Cerebellar nuclear complex (tissue), 1 donor: ENCODE measurements at regions not wholly inside any gene's neighbourhood (a gene's known extent, or its start where the extent isn't known, plus 50 kb on each side); places are given as distances from the start of the nearest gene placed in this dataset.

Experiments used
- DNase-seq, 2 experiments: peaks; one replicate each; lab custom pipeline; 2025; lab: John Stamatoyannopoulos, UW

DNA sequence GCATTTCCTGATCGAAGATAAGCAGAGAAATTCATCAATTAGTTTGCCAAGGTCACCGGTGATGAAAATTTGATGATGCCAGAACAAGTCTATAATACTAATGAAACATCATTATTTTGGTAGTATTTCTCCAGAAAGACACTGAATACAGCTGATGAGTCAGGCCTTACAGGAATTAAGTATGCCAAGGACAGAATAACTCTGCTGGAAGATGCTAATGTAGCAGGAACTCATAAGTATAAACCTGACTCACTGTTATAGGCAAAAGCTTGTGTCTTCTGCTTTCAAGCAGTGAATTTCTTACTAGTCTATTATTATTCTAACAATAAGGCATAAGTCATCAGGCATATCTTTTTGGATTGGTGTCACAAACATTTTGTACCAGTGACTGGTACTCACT is 1825.1 kb upstream of the IGFBP7 start:
- no peak for DNase-seq

GRCh38 chr4:58936436-58936835 is 1826.3 kb upstream of the IGFBP7 start:
- DNase-seq = no peak

- no peak for DNase-seq
Observed at GRCh38 chr4:58940167-58940566, 1830.0 kb upstream of the IGFBP7 start.

GRCh38 chr4:58941286-58941685 is 1831.1 kb upstream of the IGFBP7 start:
- no peak for DNase-seq

DNA sequence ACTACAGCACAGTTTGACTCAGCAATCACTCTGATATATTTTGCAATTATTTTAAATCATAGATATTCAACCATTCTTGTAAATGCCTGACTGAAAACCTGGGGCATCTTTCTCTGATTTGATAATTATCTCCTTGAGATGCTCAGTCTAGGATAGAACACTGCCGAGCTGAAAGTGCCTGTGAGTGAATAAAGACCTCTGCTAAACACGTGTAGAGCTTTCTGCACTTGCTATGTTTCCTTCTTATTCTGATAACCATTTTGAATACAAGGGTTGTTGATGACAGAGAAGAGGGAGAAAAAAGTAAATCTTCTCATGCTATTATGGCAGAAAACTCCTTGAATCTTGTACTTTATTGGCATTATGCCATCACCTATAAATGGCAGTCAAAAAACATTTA is 1843.4 kb upstream of the IGFBP7 start:
- no peak for DNase-seq

GRCh38 chr4:58957711-58958110 is 1847.5 kb upstream of the IGFBP7 start:
- no peak for DNase-seq

GRCh38 chr4:58961283-58961682 is 1851.1 kb upstream of the IGFBP7 start:
- DNase-seq = no peak

GRCh38 chr4:58961925-58962324 is 1851.7 kb upstream of the IGFBP7 start:
- DNase-seq = no peak

- no peak for DNase-seq
Observed at GRCh38 chr4:58962424-58962823, 1852.2 kb upstream of the IGFBP7 start.

- DNase-seq = no peak
Observed at GRCh38 chr4:58981828-58982227, 1871.6 kb upstream of the IGFBP7 start.

- DNase-seq = no peak
Observed at GRCh38 chr4:58983887-58984286, 1873.7 kb upstream of the IGFBP7 start.

DNA sequence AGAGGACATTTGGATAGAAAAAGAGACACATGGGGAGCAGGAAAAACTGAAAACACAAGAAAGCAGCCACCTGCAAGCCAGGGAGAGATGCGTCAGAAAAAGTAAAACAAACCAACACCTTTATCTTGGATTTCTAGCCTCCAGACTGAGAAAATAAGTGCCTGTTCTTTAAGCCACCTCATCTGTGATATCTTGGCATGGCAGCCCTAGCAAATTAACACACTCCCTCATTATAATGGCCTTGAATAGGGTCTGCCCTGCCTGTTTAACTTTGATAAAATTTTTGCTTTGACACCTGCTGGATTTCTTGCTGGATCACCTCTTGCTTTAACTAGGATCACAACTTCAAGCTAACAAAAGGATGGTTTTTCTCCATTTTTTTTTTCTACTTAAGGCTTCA is 1892.0 kb upstream of the IGFBP7 start:
- DNase-seq = no peak

- no peak for DNase-seq
Observed at GRCh38 chr4:59024257-59024656, 1914.1 kb upstream of the IGFBP7 start.

DNA sequence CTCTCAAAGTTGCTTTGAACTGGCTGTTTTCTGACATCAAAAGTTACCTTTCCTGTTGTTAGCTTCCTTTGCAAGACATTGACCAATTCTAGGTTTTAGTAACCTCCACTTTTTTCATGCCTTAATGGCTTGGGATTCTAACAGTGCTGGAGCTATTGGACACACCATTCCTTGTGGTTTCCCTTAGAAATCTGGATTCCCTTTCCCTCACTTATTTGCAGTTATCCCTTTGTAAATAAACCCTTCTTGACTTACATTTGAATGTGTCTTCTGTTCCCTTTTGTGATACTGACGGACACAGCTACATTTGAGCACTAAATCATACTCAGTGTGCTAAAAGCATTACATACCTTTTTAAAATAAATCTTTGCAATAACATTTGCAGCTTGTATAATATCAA is 1927.6 kb upstream of the IGFBP7 start:
- DNase-seq = no peak

GRCh38 chr4:59039046-59039445 is 1928.9 kb upstream of the IGFBP7 start:
- DNase-seq = no peak

DNA sequence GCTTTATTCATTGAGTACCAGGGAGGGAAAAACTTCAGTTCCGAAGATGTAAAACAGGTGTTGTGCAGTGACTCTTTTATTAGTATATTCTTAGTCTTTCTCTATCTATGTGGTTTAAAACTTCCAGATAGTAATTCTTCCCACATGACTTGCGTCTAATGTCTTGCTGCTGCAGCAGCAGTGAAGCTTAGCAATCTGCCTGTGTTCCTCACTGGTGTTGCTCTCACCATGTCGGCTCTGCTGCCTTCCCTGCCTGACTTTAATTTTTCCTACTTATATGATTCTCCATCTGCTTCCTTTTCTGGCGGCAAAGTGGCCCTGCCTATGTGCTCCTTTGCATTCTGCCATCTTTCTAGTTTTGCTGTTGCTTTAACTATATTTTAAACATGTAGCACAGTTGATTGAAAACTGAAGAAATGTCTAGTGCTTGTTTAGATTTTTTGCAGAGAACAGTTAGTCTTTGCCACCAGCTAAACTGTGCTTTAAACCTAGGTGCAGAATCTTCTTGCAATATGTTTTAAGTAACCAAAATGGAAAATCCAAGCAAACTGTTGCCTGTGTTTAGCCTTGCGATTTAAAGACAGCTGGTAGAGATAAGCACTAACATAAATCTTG is 1934.2 kb upstream of the IGFBP7 start:
- DNase-seq = no peak

DNA sequence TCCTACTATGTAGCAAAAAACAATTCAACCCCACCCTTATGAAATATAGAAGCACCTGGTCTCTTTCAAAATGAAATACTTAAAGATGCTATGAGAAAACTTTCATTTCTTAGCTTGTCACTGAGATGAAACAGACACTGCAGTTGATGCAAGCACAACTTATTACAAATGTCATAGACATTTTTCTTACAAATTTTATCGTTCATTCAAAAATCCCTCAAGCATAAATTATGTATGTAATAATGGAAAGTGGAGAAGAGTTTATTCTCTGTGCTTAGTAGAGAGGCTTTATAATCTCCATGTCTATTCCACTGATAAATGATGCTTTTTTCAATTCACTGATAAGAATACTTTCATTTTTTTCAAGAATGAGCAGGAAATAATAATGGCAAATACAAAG is 1943.9 kb upstream of the IGFBP7 start:
- no peak for DNase-seq

DNA sequence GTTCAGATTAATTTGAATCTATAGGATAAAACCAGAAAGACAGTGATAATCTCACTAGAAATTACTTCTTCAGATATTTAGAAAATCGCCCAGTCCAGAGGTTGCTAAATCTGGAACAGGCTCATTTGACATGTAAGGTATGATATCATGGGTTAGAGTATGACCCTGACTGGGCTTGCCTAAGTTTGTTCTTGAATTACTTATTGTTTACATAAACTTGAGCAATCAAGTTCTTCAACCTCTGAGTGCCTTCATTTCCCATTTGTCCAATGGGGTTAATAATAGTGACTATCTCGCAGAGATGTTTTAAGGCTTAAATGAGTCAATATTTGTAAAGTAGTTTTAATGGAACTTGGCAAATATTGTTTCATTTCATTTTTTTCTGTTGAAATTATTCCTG is 1947.6 kb upstream of the IGFBP7 start:
- no peak for DNase-seq

- no peak for DNase-seq
Observed at GRCh38 chr4:59058543-59058942, 1948.4 kb upstream of the IGFBP7 start.

- DNase-seq = no peak
Observed at GRCh38 chr4:59060002-59060846, 1950.0 kb upstream of the IGFBP7 start.

- no peak for DNase-seq
Observed at GRCh38 chr4:59060895-59061294, 1950.7 kb upstream of the IGFBP7 start.

GRCh38 chr4:59063015-59063720 is 1953.0 kb upstream of the IGFBP7 start:
- DNase-seq = no peak
